Mucosa of rectum (tissue), 2 donors: ENCODE measurements at regions not wholly inside any gene's neighbourhood (a gene's known extent, or its start where the extent isn't known, plus 50 kb on each side); places are given as distances from the start of the nearest gene placed in this dataset.
"Not testable (repeated sequence)": the region's sequence is repeated elsewhere in the genome, so short reads cannot be mapped to it uniquely, and the experiment has no call there.

ENCODE experiments used
- H3K27ac ChIP-seq, 2 donors: one replicate each; pipeline ENCODE4 v1.7.0; 2013; ENCODE audit warnings: inconsistent platforms in 2 of 2, low read depth in 2 of 2, low read length in 2 of 2
- H3K27me3 ChIP-seq, 2 donors: one replicate each; pipeline ENCODE4 v1.7.0; 2013; ENCODE audit warnings: low read length in 2 of 2; ENCODE audit not compliant: control insufficient read depth in 2 of 2, insufficient read depth in 2 of 2
- H3K36me3 ChIP-seq, 2 donors: one replicate each; pipeline ENCODE4 v1.7.0; 2013; ENCODE audit warnings: low read length in 2 of 2; ENCODE audit not compliant: control insufficient read depth in 2 of 2, insufficient read depth in 2 of 2
- H3K4me1 ChIP-seq, 2 donors: one replicate each; pipeline ENCODE4 v1.7.0; 2013; ENCODE audit warnings: low read length in 2 of 2, mild to moderate bottlenecking in 1 of 2; ENCODE audit not compliant: control insufficient read depth in 2 of 2, insufficient read depth in 2 of 2
- H3K4me3 ChIP-seq, 2 donors: one replicate each; pipeline ENCODE4 v1.7.0; 2013; ENCODE audit warnings: low read length in 2 of 2
- H3K9ac ChIP-seq, 2 donors: one replicate each; pipeline ENCODE4 v1.7.0; 2013; ENCODE audit warnings: low read length in 2 of 2, low read depth in 1 of 2, mild to moderate bottlenecking in 1 of 2
- H3K9me3 ChIP-seq, 2 donors: one replicate each; pipeline ENCODE4 v1.7.0; 2013; ENCODE audit warnings: low read length in 2 of 2; ENCODE audit not compliant: control insufficient read depth in 2 of 2
- donor health status: healthy.
- donor health status: Normal muscosa, but diverticular disease.

GRCh38 chr2:37757456-37757855 is 86.0 kb upstream of the CDC42EP3 start:
- not testable (repeated sequence) for H3K4me1 ChIP-seq, H3K9me3 ChIP-seq, H3K27me3 ChIP-seq, H3K27ac ChIP-seq, H3K9ac ChIP-seq, H3K4me3 ChIP-seq, H3K36me3 ChIP-seq

DNA sequence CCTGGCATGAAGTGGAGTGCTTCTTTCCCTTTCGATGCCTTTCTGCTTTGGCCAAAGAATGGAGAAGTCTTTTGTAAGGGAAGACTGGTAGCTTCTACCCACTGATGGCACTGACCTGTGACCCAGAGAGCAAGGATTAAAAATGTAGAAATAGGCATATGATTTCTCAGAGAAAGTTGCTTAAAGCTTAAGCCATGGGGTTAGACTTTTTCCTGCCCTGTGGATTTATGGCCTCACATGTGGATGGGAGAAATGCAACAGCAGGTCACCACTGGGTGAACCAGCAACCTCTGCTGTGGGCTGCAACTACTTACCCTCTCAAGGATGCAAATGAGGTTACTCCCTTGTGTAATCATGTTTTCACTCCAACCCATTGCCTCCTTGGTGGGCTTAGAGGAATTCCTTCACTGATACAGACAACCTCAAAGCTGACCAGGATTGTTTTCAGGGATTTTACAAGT is 86.7 kb upstream of the CDC42EP3 start:
- H3K9me3 ChIP-seq, H3K4me3 ChIP-seq, H3K27ac ChIP-seq: not testable (repeated sequence)

GRCh38 chr2:37759989-37760388 is 88.5 kb upstream of the CDC42EP3 start:
- H3K36me3 ChIP-seq, H3K4me3 ChIP-seq, H3K27me3 ChIP-seq, H3K4me1 ChIP-seq, H3K9me3 ChIP-seq, H3K27ac ChIP-seq, H3K9ac ChIP-seq: not testable (repeated sequence)

More for the DNA sequence above, 86.7 kb upstream of the CDC42EP3 start:
- not testable (repeated sequence) for H3K27me3 ChIP-seq, H3K4me1 ChIP-seq, H3K9ac ChIP-seq, H3K36me3 ChIP-seq

DNA sequence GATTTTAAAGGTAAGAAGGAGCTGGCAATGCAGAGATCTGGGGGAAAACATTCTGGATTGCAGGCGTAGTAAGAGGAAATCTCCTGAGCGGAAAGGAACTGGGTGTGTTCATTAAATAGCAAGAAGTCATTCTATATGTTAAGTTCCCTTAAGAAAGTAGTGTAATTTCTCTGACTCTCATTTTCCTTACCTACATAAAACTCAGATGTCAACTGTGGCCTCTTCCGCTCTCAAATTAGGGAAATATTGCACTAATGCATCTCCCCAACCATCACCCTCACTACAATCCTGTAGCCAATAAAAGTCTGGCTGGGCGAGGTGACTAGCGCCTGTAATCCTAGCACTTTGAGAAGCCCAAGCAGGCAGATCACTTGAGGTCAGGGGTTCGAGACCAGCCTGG is 89.0 kb upstream of the CDC42EP3 start:
- Histone ChIP-seq H3K36me3 (no peaks in the 10 kb centered on the region), H3K9me3 (no peaks in the 10 kb centered on the region), H3K9ac (no peak overlapping the region), H3K27me3 (no peaks in the 10 kb centered on the region), H3K4me3 (no peak overlapping the region), H3K4me1 (peaks cover 2 to 3% of the 10 kb centered on the region in 2 donors), H3K27ac (no peak overlapping the region)

DNA sequence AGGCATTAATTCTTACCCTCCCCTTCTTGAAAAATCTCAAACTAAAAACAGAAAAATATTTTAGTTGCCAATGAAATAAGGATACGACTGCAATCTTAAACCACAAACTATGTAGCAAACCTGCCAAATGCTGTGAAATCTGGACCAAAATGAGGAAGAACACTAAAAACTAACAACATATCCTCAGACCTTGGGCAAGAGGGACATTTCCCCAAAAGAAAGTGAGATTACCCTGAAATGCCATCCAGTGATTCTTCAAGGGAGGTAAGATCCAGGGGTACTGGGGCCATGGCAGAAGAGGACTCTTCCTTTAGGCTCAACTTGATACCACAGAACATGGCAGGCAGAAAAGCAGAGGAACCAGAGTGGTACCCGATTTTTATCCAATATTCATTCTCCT is 90.8 kb upstream of the CDC42EP3 start:
- H3K27me3 ChIP-seq, H3K4me1 ChIP-seq, H3K27ac ChIP-seq, H3K9me3 ChIP-seq, H3K9ac ChIP-seq, H3K4me3 ChIP-seq, H3K36me3 ChIP-seq: not testable (repeated sequence)

GRCh38 chr2:37764739-37765138 is 93.3 kb upstream of the CDC42EP3 start:
- no peak overlapping the region for H3K27ac ChIP-seq
- H3K36me3 ChIP-seq: no peaks in the 10 kb centered on the region
- H3K4me3 ChIP-seq: no peak overlapping the region
- peaks cover 0 to 1% of the 10 kb centered on the region in 2 donors for H3K4me1 ChIP-seq
- no peak overlapping the region for H3K9ac ChIP-seq
- no peaks in the 10 kb centered on the region for H3K27me3 ChIP-seq
- no peaks in the 10 kb centered on the region for H3K9me3 ChIP-seq

DNA sequence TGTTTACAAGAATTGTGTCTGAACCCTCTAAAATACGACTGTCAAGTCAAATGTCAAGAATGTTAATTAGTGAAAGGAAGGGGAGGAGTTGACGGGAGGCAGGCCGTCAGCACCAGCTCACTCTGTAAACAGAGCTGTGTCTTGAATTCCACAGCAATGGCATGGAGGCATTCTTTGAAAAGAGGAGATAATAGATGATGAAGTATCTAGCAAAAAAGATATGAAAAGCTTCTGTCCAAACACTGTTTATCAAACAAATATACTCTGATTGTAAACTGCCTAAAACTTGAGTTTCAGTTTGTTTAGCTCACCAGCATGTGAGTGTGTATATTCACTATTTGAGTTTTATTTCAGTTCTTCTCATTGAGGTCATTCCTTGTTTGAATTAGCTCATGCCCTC is 94.7 kb upstream of the CDC42EP3 start:
- H3K27ac ChIP-seq: no peak overlapping the region
- no peaks in the 10 kb centered on the region for H3K36me3 ChIP-seq
- H3K9ac ChIP-seq: no peak overlapping the region
- H3K27me3 ChIP-seq: no peaks in the 10 kb centered on the region
- no peak overlapping the region for H3K4me3 ChIP-seq
- H3K4me1 ChIP-seq: no peaks in the 10 kb centered on the region
- H3K9me3 ChIP-seq: no peaks in the 10 kb centered on the region

DNA sequence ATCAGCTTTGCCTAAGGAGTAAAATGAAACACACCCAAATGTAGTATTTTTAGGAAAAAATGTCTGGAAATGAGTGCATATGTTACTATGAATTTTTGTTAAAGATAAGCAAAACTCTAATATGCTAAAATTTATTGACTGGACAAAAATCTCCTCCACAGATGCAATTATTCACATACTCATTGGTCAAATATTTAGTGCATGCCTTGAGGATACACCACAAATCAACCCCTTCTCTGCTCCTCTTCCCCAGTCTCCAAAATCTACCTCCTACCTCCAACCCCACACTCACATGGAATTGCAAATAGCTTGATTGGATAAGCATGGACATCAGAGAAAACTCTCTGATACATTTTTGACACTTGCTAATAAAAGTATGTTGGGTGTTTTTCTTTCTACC is 95.6 kb upstream of the CDC42EP3 start:
- Histone ChIP-seq H3K4me1 (no peaks in the 10 kb centered on the region), H3K27me3 (no peaks in the 10 kb centered on the region), H3K4me3 (no peak overlapping the region), H3K27ac (no peak overlapping the region), H3K9me3 (no peaks in the 10 kb centered on the region), H3K36me3 (no peaks in the 10 kb centered on the region), H3K9ac (no peak overlapping the region)

- no peaks in the 10 kb centered on the region for H3K36me3 ChIP-seq
- no peak overlapping the region for H3K4me3 ChIP-seq
- no peaks in the 10 kb centered on the region for H3K27me3 ChIP-seq
- no peaks in the 10 kb centered on the region for H3K9me3 ChIP-seq
- no peaks in the 10 kb centered on the region for H3K4me1 ChIP-seq
- H3K27ac ChIP-seq: no peak overlapping the region
- H3K9ac ChIP-seq: no peak overlapping the region
Measured at GRCh38 chr2:37767959-37768925, 96.8 kb upstream of the CDC42EP3 start.

DNA sequence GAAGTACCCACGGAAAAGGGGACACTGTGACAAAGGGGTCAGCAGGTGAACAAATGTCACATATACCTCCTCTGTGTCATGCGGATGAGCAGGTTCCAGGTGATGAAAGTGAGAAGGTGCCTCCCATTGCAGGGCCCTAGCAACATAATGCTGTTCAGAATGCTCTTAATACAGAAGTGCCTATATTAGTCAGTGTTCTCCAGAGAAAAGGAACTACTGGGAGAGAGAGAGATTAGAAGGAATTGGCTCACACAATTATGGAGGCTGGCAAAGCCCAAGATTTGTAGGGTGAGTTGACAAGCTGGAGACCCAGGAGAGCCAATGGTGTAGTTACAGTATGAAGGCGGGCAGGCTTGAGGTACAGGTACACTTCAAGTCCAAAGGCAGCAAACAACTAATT is 98.1 kb upstream of the CDC42EP3 start:
- no peak overlapping the region for H3K4me3 ChIP-seq
- H3K9ac ChIP-seq: no peak overlapping the region
- H3K4me1 ChIP-seq: no peaks in the 10 kb centered on the region
- H3K9me3 ChIP-seq: no peaks in the 10 kb centered on the region
- no peaks in the 10 kb centered on the region for H3K27me3 ChIP-seq
- H3K36me3 ChIP-seq: no peaks in the 10 kb centered on the region
- no peak overlapping the region for H3K27ac ChIP-seq
